IPS-18c (cell line): ENCODE measurements at regions not wholly inside any gene's neighbourhood (a gene's known extent, or its start where the extent isn't known, plus 50 kb on each side); places are given as distances from the start of the nearest gene placed in this dataset.
A peak's percentile ranks its signal among the peaks of the same experiment; 100 is the strongest.
"Not testable (repeated sequence)": the region's sequence is repeated elsewhere in the genome, so short reads cannot be mapped to it uniquely, and the experiment has no call there.

Experiments
- H3K4me3 ChIP-seq: 2 replicates; pipeline ENCODE4 v1.7.0; 2013; ENCODE audit warnings: low read depth, mild to moderate bottlenecking, low read length, moderate library complexity; ENCODE audit not compliant: insufficient read depth
- H3K9me3 ChIP-seq: one replicate; pipeline ENCODE4 v1.6.1; 2013; ENCODE audit warnings: mild to moderate bottlenecking, low read length, moderate library complexity; ENCODE audit not compliant: control insufficient read depth, insufficient read depth

GRCh38 chr2:89537862-89538261, 846.4 kb downstream of the RPIA start:
- not testable (repeated sequence) for H3K9me3 ChIP-seq

GRCh38 chr2:89544110-89544509, 852.6 kb downstream of the RPIA start:
- not testable (repeated sequence) for H3K9me3 ChIP-seq, H3K4me3 ChIP-seq

More at GRCh38 chr2:89537862-89538261, 846.4 kb downstream of the RPIA start:
- not testable (repeated sequence) for H3K4me3 ChIP-seq

GRCh38 chr2:89579154-89579553, 887.7 kb downstream of the RPIA start:
- not testable (repeated sequence) for H3K4me3 ChIP-seq, H3K9me3 ChIP-seq

- H3K4me3 ChIP-seq, H3K9me3 ChIP-seq: not testable (repeated sequence)
These were observed 891.3 kb downstream of the RPIA start for GRCh38 chr2:89582816-89583215.

- not testable (repeated sequence) for H3K4me3 ChIP-seq, H3K9me3 ChIP-seq
These were observed 892.6 kb downstream of the RPIA start for GRCh38 chr2:89584046-89584445.

- not testable (repeated sequence) for H3K4me3 ChIP-seq, H3K9me3 ChIP-seq
These were observed 893.5 kb downstream of the RPIA start for GRCh38 chr2:89584868-89585557.

GRCh38 chr2:89585558-89585920, 894.1 kb downstream of the RPIA start:
- H3K9me3 ChIP-seq, result not testable (repeated sequence)
- peak overlapping the region; percentile 44; the same call in 1 of the 2 replicates for H3K4me3 ChIP-seq

- H3K9me3 ChIP-seq, H3K4me3 ChIP-seq: not testable (repeated sequence)
These were observed 908.4 kb downstream of the RPIA start for GRCh38 chr2:89599843-89600242.

GRCh38 chr2:89606514-89606913, 915.0 kb downstream of the RPIA start:
- not testable (repeated sequence) for H3K4me3 ChIP-seq, H3K9me3 ChIP-seq

- H3K4me3 ChIP-seq, H3K9me3 ChIP-seq: not testable (repeated sequence)
These were observed 918.9 kb downstream of the RPIA start for GRCh38 chr2:89610207-89610926.

- not testable (repeated sequence) for H3K9me3 ChIP-seq
These were observed 919.5 kb downstream of the RPIA start for GRCh38 chr2:89610927-89611515.

GRCh38 chr2:89611710-89612109, 920.2 kb downstream of the RPIA start:
- H3K9me3 ChIP-seq, result not testable (repeated sequence)
- peak overlapping the region; percentile 41; the same call in 1 of the 2 replicates for H3K4me3 ChIP-seq

More at GRCh38 chr2:89610927-89611515, 919.5 kb downstream of the RPIA start:
- not testable (repeated sequence) for H3K4me3 ChIP-seq

GRCh38 chr2:89649268-89649667, 957.8 kb downstream of the RPIA start:
- H3K9me3 ChIP-seq, result not testable (repeated sequence)

GRCh38 chr2:89679254-89679653, 987.8 kb downstream of the RPIA start:
- not testable (repeated sequence) for H3K9me3 ChIP-seq, H3K4me3 ChIP-seq

More at GRCh38 chr2:89649268-89649667, 957.8 kb downstream of the RPIA start:
- H3K4me3 ChIP-seq, result not testable (repeated sequence)
